GM12878 (cell line): ENCODE measurements at regions not wholly inside any gene's neighbourhood (a gene's known extent, or its start where the extent isn't known, plus 50 kb on each side); places are given as distances from the start of the nearest gene placed in this dataset.
A peak's percentile ranks its signal among the peaks of the same experiment; 100 is the strongest.

Experiments used
- ATF7 ChIP-seq: fragments of 450-650 bp; IDR thresholded peaks from 2 replicates; pipeline ENCODE4 v1.6.1; 2016; ENCODE audit warnings: low read depth, mild to moderate bottlenecking
- CBFB ChIP-seq: IDR thresholded peaks from 2 replicates; pipeline ENCODE4 v1.6.1; 2016; ENCODE audit warnings: antibody characterized with exemption, low read depth
- CREB1 ChIP-seq: IDR thresholded peaks from 2 replicates; pipeline ENCODE4 v1.6.1; 2012; ENCODE audit warnings: low read depth, mild to moderate bottlenecking, inconsistent platforms
- DPF2 ChIP-seq: fragments of 450-650 bp; IDR thresholded peaks from 2 replicates; pipeline ENCODE4 v1.6.1; 2017; ENCODE audit warnings: mild to moderate bottlenecking
- JUND ChIP-seq: IDR thresholded peaks from 2 replicates; pipeline ENCODE4 v1.6.1; 2012; ENCODE audit warnings: low read depth, mild to moderate bottlenecking, low read length, improper control_type of control experiment, moderate library complexity
- PML ChIP-seq: IDR thresholded peaks from 2 replicates; pipeline ENCODE4 v1.6.1; 2012; ENCODE audit warnings: low read length, inconsistent platforms
- RAD51 ChIP-seq: fragments of 450-650 bp; IDR thresholded peaks from 2 replicates; pipeline ENCODE4 v1.6.1; 2016; ENCODE audit warnings: moderate library complexity, mild to moderate bottlenecking, inconsistent platforms
- RBBP5 ChIP-seq: fragments of 200-600 bp; sonication (generic); conservative IDR thresholded peaks from 2 replicates; pipeline ENCODE4 v1.6.1; 2016
- RUNX3 ChIP-seq: IDR thresholded peaks from 2 replicates; pipeline ENCODE4 v1.6.1; 2012; ENCODE audit warnings: low read length, inconsistent platforms
- SREBF1 ChIP-seq: IDR thresholded peaks from 2 replicates; pipeline ENCODE4 v1.6.1; 2012; ENCODE audit warnings: mild to moderate bottlenecking, low read length
- STAT1 ChIP-seq: fragments of 450-650 bp; conservative IDR thresholded peaks from 2 replicates; pipeline ENCODE4 v1.6.1; 2014; ENCODE audit warnings: antibody characterized with exemption, mild to moderate bottlenecking
- TARDBP ChIP-seq: IDR thresholded peaks from 2 replicates; pipeline ENCODE4 v1.6.1; 2016; ENCODE audit warnings: borderline replicate concordance
- YY1 ChIP-seq: IDR thresholded peaks from 2 replicates; pipeline ENCODE4 v1.6.1; 2011; ENCODE audit warnings: low read depth, mild to moderate bottlenecking, low read length
- ZNF217 ChIP-seq: fragments of 450-650 bp; IDR thresholded peaks from 2 replicates; pipeline ENCODE4 v1.6.1; 2017; ENCODE audit warnings: antibody characterized with exemption, mild to moderate bottlenecking
- ZNF274 ChIP-seq: IDR thresholded peaks from one replicate; pipeline ENCODE4 v1.8.0; 2011; ENCODE audit not compliant: insufficient read length, insufficient read depth
- TF ChIP-seq, protein P1 (sequence below): IDR thresholded peaks from 2 replicates; pipeline ENCODE4 v1.6.1; 2012; ENCODE audit warnings: low read length, inconsistent platforms
- TF ChIP-seq, protein P2 (sequence below): fragments of 450-650 bp; IDR thresholded peaks from 2 replicates; pipeline ENCODE4 v1.6.1; 2017; ENCODE audit warnings: mild to moderate bottlenecking, moderate library complexity
- TF ChIP-seq, protein P3 (sequence below): fragments of 450-650 bp; formaldehyde crosslinking; IDR thresholded peaks from 2 replicates; pipeline ENCODE4 v1.4.0; 2020; ENCODE audit warnings: mild to moderate bottlenecking, moderate library complexity
- TF ChIP-seq, protein P4 (sequence below): IDR thresholded peaks from 2 replicates; pipeline ENCODE4 v1.6.1; 2011; ENCODE audit warnings: borderline replicate concordance, low read depth, mild to moderate bottlenecking, moderate library complexity, mixed read lengths, low read length; ENCODE audit not compliant: insufficient read depth; ENCODE audit errors: extremely low read length
- TF ChIP-seq, protein P5 (sequence below): fragments of 450-650 bp; formaldehyde crosslinking; IDR thresholded peaks from 2 replicates; pipeline ENCODE4 v1.5.0; 2022; ENCODE audit warnings: mild to moderate bottlenecking, missing genetic modification characterization

DNA sequence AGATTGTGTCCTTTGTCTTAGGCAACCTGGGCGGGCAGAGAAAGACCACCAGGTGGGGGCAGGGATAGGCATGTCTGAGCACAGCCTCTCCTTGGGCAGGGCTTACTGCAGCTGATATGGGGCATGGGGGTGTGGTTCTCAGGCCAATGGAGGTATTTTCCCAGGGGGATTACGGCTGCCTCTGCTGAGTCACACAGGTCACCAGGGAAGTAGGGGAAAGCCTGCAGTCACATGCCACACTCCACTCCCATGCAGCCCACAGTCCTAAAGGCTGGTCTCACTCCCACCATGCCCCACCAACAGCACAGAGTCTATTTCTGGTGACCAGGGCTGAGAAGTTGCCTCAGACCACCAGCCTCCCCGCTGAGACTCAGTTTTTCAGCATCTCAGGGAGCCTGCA is 466.4 kb downstream of the DIPK2A start (continued):
- no peak for TF ChIP-seq ZNF217
- no peak for TF ChIP-seq SREBF1
- no peak for TF ChIP-seq ZNF274
- TF ChIP-seq ATF7, result no peak
- no peak for TF ChIP-seq JUND
- no peak for TF ChIP-seq STAT1
- TF ChIP-seq RAD51, result peak; percentile 33; the same call in 1 of the 2 replicates
- TF ChIP-seq RUNX3, result peak; percentile 43; the same call in 1 of the 2 replicates
- no peak for TF ChIP-seq TARDBP
- TF ChIP-seq CBFB, result no peak
- TF ChIP-seq DPF2, result no peak; the same call in 1 of the 2 replicates
- TF ChIP-seq, protein P1, sequence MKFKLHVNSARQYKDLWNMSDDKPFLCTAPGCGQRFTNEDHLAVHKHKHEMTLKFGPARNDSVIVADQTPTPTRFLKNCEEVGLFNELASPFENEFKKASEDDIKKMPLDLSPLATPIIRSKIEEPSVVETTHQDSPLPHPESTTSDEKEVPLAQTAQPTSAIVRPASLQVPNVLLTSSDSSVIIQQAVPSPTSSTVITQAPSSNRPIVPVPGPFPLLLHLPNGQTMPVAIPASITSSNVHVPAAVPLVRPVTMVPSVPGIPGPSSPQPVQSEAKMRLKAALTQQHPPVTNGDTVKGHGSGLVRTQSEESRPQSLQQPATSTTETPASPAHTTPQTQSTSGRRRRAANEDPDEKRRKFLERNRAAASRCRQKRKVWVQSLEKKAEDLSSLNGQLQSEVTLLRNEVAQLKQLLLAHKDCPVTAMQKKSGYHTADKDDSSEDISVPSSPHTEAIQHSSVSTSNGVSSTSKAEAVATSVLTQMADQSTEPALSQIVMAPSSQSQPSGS, result no peak; the same call in 1 of the 2 replicates
- TF ChIP-seq RBBP5, result no peak
- TF ChIP-seq YY1, result 0 out of 2 replicates have a peak, but pooled peaks have one; percentile 35
- TF ChIP-seq, protein P2, sequence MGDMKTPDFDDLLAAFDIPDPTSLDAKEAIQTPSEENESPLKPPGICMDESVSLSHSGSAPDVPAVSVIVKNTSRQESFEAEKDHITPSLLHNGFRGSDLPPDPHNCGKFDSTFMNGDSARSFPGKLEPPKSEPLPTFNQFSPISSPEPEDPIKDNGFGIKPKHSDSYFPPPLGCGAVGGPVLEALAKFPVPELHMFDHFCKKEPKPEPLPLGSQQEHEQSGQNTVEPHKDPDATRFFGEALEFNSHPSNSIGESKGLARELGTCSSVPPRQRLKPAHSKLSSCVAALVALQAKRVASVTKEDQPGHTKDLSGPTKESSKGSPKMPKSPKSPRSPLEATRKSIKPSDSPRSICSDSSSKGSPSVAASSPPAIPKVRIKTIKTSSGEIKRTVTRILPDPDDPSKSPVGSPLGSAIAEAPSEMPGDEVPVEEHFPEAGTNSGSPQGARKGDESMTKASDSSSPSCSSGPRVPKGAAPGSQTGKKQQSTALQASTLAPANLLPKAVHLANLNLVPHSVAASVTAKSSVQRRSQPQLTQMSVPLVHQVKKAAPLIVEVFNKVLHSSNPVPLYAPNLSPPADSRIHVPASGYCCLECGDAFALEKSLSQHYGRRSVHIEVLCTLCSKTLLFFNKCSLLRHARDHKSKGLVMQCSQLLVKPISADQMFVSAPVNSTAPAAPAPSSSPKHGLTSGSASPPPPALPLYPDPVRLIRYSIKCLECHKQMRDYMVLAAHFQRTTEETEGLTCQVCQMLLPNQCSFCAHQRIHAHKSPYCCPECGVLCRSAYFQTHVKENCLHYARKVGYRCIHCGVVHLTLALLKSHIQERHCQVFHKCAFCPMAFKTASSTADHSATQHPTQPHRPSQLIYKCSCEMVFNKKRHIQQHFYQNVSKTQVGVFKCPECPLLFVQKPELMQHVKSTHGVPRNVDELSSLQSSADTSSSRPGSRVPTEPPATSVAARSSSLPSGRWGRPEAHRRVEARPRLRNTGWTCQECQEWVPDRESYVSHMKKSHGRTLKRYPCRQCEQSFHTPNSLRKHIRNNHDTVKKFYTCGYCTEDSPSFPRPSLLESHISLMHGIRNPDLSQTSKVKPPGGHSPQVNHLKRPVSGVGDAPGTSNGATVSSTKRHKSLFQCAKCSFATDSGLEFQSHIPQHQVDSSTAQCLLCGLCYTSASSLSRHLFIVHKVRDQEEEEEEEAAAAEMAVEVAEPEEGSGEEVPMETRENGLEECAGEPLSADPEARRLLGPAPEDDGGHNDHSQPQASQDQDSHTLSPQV, result no peak
- TF ChIP-seq, protein P3, sequence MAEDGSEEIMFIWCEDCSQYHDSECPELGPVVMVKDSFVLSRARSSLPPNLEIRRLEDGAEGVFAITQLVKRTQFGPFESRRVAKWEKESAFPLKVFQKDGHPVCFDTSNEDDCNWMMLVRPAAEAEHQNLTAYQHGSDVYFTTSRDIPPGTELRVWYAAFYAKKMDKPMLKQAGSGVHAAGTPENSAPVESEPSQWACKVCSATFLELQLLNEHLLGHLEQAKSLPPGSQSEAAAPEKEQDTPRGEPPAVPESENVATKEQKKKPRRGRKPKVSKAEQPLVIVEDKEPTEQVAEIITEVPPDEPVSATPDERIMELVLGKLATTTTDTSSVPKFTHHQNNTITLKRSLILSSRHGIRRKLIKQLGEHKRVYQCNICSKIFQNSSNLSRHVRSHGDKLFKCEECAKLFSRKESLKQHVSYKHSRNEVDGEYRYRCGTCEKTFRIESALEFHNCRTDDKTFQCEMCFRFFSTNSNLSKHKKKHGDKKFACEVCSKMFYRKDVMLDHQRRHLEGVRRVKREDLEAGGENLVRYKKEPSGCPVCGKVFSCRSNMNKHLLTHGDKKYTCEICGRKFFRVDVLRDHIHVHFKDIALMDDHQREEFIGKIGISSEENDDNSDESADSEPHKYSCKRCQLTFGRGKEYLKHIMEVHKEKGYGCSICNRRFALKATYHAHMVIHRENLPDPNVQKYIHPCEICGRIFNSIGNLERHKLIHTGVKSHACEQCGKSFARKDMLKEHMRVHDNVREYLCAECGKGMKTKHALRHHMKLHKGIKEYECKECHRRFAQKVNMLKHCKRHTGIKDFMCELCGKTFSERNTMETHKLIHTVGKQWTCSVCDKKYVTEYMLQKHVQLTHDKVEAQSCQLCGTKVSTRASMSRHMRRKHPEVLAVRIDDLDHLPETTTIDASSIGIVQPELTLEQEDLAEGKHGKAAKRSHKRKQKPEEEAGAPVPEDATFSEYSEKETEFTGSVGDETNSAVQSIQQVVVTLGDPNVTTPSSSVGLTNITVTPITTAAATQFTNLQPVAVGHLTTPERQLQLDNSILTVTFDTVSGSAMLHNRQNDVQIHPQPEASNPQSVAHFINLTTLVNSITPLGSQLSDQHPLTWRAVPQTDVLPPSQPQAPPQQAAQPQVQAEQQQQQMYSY, result no peak
- TF ChIP-seq, protein P4, sequence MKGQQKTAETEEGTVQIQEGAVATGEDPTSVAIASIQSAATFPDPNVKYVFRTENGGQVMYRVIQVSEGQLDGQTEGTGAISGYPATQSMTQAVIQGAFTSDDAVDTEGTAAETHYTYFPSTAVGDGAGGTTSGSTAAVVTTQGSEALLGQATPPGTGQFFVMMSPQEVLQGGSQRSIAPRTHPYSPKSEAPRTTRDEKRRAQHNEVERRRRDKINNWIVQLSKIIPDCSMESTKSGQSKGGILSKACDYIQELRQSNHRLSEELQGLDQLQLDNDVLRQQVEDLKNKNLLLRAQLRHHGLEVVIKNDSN, result no peak
- no peak for TF ChIP-seq CREB1
- TF ChIP-seq PML, result no peak
- TF ChIP-seq, protein P5, sequence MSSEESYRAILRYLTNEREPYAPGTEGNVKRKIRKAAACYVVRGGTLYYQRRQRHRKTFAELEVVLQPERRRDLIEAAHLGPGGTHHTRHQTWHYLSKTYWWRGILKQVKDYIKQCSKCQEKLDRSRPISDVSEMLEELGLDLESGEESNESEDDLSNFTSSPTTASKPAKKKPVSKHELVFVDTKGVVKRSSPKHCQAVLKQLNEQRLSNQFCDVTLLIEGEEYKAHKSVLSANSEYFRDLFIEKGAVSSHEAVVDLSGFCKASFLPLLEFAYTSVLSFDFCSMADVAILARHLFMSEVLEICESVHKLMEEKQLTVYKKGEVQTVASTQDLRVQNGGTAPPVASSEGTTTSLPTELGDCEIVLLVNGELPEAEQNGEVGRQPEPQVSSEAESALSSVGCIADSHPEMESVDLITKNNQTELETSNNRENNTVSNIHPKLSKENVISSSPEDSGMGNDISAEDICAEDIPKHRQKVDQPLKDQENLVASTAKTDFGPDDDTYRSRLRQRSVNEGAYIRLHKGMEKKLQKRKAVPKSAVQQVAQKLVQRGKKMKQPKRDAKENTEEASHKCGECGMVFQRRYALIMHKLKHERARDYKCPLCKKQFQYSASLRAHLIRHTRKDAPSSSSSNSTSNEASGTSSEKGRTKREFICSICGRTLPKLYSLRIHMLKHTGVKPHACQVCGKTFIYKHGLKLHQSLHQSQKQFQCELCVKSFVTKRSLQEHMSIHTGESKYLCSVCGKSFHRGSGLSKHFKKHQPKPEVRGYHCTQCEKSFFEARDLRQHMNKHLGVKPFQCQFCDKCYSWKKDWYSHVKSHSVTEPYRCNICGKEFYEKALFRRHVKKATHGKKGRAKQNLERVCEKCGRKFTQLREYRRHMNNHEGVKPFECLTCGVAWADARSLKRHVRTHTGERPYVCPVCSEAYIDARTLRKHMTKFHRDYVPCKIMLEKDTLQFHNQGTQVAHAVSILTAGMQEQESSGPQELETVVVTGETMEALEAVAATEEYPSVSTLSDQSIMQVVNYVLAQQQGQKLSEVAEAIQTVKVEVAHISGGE (CRISPR knock-in tag), result no peak
